Activated T-cell treated with anti-CD3 and anti-CD28 coated beads, Interleukin-2, amount 50 U/mL, for 4 hours (primary cell): ENCODE measurements at regions not wholly inside any gene's neighbourhood (a gene's known extent, or its start where the extent isn't known, plus 50 kb on each side); places are given as distances from the start of the nearest gene placed in this dataset.
A peak's percentile ranks its signal among the peaks of the same experiment; 100 is the strongest.

Source experiments
- ATAC-seq, 2 donors: fragments of 200-7000 bp; cut with Tn5 transposase; one replicate each; pipeline ENCODE4 v1.10.0; 2021
- DNase-seq: peaks from one replicate; pipeline ENCODE4 v3.0.0-alpha.2; 2020
- H3K27me3 Mint-ChIP-seq: one replicate; pipeline ENCODE4 v1.8.0; 2021; ENCODE audit warnings: low read depth, mixed read lengths
- H3K36me3 Mint-ChIP-seq: one replicate; pipeline ENCODE4 v1.8.0; 2022; ENCODE audit warnings: mixed read lengths; ENCODE audit not compliant: insufficient read depth
- H3K4me1 Mint-ChIP-seq: one replicate; pipeline ENCODE4 v1.8.0; 2021; ENCODE audit warnings: low read depth, mixed read lengths
- H3K4me3 Mint-ChIP-seq: one replicate; pipeline ENCODE4 v1.8.0; 2021; ENCODE audit warnings: mild to moderate bottlenecking, moderate library complexity, mixed read lengths
- H3K9me3 Mint-ChIP-seq: one replicate; pipeline ENCODE4 v1.8.0; 2021; ENCODE audit warnings: mixed read lengths

DNA sequence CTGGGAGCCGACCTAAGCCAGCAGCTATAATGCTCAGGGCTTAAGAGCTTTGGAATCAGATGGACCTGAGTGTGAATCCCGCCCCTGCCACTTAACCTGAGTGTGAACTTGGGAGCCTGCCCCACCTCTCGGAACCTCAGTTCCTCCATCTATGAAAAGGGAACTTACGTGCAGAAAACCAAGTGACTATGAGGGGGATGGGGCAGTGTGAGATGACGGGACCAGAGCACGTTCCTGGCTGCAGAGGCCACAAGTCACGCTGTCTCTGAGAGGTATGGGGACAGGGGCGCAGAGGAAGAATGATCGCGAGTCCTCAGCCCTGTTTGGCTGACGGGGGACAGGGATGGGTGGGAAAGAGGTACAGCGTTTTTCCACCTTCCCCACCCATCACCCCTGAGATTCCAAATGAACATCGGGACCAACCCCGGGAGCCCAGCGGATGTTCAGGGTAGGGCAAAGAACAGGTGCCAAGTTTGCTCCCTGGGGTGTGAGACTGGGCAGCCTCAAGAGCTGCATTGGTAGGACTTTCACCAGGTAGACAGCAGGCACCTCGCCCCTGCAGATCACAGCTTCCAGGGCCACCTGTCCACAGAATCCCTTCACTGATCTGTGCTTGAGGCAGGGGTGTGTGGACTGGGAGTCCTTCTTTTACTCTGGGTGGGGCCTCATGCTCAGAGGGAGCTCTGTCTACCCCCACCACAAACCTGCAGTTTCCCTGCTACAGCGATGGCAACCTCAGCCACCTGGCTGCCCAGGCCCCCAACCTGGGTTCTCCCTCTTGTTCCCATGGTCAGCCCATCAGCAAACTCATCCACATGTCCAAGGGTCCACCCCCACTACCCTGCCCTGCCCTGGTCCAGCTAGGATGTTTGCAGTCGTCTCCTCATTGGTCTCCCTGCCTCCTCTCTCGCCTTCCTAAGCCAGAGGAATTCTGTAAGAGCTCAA lies 85.8 kb downstream of the CEBPB start:
- DNase-seq (no peak), ATAC-seq (no peak)
- Mint-ChIP-seq H3K4me3 (no peak overlapping the region), H3K27me3 (peaks cover 7% of the 10 kb centered on the region), H3K9me3 (no peaks in the 10 kb centered on the region), H3K4me1 (no peaks in the 10 kb centered on the region), H3K36me3 (no peaks in the 10 kb centered on the region)

DNA sequence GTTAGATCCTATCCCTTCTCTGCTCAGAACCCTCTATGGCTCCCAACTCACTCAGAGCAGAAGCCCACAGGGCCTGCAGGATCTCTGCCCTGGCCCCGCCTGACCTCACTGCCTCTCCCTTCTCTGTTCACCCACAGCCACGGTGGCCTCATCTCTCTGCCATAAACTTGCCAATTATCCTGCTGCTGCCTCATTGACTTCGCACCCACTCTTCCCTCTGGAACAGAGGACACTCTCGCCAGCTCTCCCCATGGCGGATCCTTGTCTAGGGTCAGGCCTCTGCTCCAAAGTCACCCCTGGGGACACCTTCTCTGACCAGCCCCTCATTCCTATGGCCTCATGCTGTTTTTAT lies 86.4 kb downstream of the CEBPB start:
- no peak for ATAC-seq

DNA sequence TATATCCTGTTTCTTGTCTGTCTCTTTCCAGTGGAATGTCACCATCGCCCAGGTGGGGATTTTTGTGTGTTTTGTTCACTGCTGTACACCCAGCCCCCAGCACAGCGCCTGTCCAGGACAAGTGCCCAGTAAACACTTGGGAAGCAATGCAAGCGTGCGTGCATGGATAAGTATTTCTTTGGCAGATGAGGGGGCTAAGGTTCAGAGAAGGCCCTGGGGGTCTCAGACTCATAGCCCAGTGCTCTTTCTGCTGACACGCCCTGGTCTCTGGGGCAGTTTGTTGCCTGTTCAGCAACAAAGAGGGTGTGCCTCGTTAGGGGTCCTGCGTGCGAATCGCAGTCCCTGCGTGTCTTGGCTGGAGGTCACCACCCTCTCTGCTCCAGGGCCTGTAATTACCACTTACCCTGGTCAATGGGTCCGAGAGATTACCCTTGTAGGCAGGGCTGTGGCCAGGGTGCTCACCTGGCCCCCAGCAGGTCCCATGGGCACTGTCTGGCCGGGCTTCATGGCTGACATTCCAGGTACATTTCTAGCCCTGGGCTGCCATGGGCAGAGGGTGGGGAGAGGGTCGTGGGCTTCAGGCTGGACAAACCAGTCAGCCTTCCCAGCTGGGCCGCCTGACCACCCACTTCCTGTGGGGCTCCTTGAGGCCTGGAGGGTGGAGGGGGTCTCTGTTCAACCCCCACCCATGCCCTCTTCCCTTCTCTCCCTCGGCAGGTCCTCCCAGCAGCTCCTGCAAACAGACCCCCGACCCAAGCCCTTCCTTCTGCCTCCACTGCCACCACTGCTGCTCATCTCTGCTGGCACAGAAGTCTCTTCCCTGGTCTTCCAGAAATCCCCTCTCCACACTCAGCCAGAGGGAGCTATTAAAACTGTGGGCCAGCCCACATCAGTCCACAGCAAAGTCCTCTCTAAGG lies 87.1 kb downstream of the CEBPB start:
- DNase-seq (no peak), ATAC-seq (no peak)
- Mint-ChIP-seq H3K4me3 (no peak overlapping the region), H3K4me1 (no peaks in the 10 kb centered on the region), H3K9me3 (no peaks in the 10 kb centered on the region), H3K27me3 (peaks cover 8% of the 10 kb centered on the region), H3K36me3 (no peaks in the 10 kb centered on the region)

More for the DNA sequence above, 86.4 kb downstream of the CEBPB start:
- H3K36me3 Mint-ChIP-seq = no peaks in the 10 kb centered on the region
- H3K9me3 Mint-ChIP-seq = no peaks in the 10 kb centered on the region
- DNase-seq = no peak
- no peaks in the 10 kb centered on the region for H3K4me1 Mint-ChIP-seq
- peaks cover 4% of the 10 kb centered on the region for H3K27me3 Mint-ChIP-seq
- H3K4me3 Mint-ChIP-seq = no peak overlapping the region

DNA sequence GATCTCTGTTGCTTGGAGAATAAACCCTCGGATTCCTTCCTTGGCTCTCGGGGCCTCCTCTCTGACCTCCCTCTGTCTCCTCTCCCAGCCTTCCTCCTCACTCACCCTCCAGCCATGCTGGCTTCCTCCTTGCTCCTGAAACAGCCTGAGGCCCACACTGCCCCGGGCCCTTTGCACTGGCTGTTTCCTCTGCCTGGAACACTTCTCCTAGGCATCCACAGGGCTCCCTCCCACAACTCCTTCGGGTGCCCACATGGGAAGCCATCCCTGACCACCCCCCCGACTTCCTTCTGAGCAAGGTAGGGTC lies 87.7 kb downstream of the CEBPB start:
- Mint-ChIP-seq H3K27me3 (peaks cover 8% of the 10 kb centered on the region), H3K9me3 (no peaks in the 10 kb centered on the region), H3K36me3 (no peaks in the 10 kb centered on the region), H3K4me3 (no peak overlapping the region), H3K4me1 (peaks cover 2% of the 10 kb centered on the region)
- ATAC-seq = no peak
- DNase-seq = no peak

DNA sequence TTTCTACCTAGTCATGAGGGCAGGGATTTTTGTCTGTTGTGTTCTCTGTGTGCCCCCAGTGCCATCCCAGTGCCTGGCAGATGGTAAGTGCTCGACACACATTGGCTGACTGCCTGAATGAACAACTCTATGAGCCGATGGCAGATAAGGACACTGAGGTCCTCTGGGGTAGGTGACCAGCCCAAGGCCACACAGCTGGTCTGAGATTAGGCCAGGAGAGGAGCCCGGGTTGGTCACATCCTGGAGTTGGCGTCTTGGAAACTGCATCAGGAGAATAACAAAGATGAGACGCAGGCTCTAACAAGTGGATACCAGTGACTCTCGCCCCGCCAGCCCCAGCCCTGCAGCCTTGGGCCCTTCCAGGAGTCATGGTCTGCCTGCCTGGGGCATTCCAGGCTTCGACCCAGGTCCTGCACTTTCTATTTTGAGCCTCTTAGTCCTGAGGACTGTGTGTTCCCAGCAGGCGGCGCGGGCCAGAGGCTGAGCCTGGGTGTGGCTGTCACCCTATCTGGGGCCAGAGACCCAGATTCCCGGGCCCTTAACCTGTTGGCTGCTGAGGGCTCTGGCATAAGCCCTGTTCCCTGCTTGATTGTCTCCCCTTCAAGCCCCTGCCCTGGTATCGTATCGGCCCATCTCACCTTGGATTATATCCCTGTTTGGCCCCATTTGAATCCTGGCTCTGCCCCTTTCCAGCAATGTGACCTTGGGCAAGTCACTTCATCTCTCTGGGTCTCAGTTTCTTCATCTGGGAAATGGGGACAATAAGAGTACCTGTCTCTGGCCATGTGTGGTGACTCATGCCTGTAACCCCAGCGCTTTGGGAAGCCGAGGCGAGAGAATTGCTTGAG lies 88.3 kb downstream of the CEBPB start:
- DNase-seq = no peak
- Mint-ChIP-seq H3K4me3 (no peak overlapping the region), H3K9me3 (no peaks in the 10 kb centered on the region), H3K4me1 (peaks cover 2% of the 10 kb centered on the region), H3K27me3 (peaks cover 8% of the 10 kb centered on the region), H3K36me3 (no peaks in the 10 kb centered on the region)
- no peak for ATAC-seq

DNA sequence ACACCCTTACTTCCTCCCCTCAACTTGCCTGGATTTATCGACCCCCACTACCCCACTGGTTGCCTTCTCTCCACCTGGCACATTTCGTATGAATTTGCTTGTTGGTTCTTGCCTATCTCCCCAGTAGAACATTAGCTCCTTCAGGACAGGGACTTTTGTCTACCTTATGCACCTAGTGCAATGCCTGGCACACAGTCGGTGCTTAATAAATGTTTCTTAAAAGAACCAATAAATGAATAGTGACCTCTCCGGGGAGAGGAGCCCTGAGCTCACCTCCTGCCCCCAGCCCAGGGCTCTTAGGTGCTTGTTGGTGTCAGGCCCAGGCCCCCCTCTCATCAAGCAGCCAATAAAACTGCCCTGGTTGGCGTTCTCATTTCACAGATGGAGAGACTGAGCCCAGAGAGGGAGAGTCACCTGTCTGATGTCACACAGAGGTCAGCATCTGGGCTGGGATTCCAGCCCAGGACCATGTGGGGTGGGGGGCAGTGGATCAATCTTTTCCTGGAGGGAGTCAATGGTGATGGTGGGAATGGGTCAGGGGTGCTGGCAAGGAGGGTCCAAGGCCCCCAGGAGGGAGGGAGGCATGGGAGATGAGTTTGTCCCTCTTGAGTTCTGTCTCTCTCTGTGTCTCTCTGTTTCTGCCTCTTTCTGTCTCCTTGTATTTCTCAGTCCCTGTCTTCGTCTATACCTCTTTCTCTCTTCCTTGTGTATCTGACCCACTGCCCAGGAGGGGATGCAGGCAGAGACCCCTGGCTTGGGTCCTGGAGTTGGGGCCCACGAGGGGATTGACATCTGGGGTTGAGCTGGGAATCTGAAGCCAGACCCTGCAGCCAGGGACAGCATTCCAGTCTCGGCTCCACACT lies 89.6 kb downstream of the CEBPB start:
- Mint-ChIP-seq H3K4me1 (peaks cover 5% of the 10 kb centered on the region), H3K27me3 (peaks cover 11% of the 10 kb centered on the region), H3K4me3 (no peak overlapping the region), H3K36me3 (no peaks in the 10 kb centered on the region), H3K9me3 (no peaks in the 10 kb centered on the region)
- ATAC-seq (no peak), DNase-seq (no peak)

DNA sequence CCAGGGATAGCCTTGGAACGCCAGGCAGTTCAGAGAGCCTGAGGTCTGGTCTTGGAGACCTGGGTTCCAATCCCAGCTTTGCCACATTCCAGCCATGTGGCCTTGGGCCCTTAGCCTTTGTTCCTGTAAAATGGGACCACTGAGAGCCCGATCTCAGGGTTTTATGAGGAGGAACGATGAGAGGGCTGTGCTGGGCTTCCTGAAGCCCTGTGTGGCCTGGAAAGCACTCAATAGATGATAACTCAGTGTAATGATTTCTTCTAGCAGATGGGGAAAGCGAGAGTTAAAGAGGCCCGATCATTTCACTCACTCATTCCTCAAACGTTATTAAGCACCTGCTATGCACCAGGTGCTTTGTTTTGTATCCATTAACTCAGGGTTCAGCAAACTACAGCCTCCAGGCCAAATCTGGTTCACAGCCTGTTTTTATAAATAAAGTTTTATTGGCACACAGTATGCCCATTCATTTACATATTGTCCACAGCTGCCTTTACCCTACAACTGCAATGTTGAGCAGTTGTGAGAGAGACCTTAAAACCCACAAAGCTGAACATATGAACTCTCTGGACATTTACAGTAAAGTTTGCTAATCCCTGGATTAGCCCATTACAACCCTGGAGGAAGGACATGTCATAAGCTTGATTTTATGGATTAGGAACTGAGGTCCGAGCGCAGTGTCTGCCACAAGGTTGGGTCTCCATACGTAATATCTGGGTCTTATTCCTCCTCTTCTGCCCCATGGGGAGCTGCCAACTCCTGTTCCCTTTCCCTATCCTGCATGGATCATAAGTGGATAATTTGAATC lies 90.4 kb downstream of the CEBPB start:
- no peak overlapping the region for H3K4me3 Mint-ChIP-seq
- DNase-seq (no peak), ATAC-seq (no peak)
- H3K36me3 Mint-ChIP-seq = no peaks in the 10 kb centered on the region
- no peaks in the 10 kb centered on the region for H3K9me3 Mint-ChIP-seq
- H3K27me3 Mint-ChIP-seq = peaks cover 11% of the 10 kb centered on the region
- H3K4me1 Mint-ChIP-seq = peaks cover 10% of the 10 kb centered on the region

DNA sequence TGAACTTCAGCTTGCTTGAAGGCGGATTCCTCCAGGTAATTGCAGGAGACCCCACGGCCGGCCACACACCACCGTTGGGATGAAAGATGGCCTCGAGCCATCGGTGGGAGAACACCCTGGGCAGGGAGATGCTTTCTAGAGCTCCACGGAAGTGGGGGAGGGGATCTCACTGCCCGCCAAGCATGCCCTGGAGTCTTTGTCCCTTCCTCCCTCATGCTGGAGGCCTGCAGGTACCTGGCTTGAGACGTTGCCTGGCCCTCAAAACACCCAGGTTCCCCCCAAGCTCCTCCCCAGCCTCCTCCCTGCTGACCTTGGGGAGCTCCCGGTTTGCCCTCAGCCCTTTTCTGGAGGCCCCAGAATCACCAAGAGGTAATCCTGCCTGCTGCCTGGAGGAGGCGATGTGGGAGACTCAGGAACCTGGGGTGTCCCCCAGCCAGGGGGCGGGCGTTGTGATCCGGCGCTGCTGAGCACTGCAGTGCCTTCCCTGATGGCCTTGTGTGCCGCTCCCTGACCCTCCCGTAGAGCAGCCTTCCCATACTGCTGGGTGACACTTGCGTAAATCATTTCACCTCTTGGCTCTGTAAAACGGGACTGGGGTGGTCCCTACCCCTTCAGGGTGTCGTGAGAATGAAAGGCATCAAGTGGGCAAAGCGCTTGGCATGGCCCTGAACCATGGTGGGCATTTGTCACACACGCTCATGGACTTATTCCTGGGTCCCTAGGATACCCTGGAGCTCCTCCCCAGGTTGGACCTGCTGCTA lies 91.4 kb downstream of the CEBPB start:
- Mint-ChIP-seq H3K4me3 (no peak overlapping the region), H3K4me1 (peaks cover 13% of the 10 kb centered on the region), H3K36me3 (no peaks in the 10 kb centered on the region), H3K9me3 (no peaks in the 10 kb centered on the region), H3K27me3 (peaks cover 9% of the 10 kb centered on the region)
- no peak for DNase-seq
- ATAC-seq = no peak

DNA sequence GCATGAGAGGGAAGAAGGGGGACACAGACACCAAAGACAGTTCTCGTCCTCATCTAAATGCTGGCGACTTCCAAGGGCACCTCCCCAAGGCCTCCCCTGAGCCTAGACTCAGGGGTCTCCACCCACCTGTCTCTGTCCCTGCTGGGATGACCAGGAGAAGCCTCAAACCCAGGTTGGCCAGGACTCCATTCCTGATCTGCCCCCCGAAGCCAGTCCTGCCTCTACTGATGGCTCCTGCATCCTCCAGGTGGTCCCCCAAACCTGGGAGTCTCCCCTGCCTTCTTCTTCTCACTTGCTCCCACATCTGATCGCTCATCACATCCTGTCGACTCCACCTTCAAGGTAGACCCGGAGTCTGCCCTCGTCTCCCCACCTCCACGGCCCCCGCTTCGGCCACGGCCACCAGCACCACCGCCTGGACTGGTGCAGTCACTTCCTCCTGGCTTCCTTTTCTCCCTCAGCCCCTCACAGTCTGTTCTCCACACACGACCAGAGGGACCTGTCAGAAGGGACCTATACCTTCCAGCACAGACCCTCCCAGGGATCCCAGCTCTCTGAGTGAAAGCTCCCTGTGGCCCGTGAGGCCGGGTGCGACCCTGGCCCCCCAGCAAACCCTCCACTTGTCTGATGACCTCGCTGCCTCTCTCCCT lies 92.1 kb downstream of the CEBPB start:
- no peaks in the 10 kb centered on the region for H3K9me3 Mint-ChIP-seq
- no peak overlapping the region for H3K4me3 Mint-ChIP-seq
- H3K36me3 Mint-ChIP-seq = no peaks in the 10 kb centered on the region
- DNase-seq = no peak
- peaks cover 13% of the 10 kb centered on the region for H3K4me1 Mint-ChIP-seq
- ATAC-seq = no peak
- peaks cover 7% of the 10 kb centered on the region for H3K27me3 Mint-ChIP-seq

DNA sequence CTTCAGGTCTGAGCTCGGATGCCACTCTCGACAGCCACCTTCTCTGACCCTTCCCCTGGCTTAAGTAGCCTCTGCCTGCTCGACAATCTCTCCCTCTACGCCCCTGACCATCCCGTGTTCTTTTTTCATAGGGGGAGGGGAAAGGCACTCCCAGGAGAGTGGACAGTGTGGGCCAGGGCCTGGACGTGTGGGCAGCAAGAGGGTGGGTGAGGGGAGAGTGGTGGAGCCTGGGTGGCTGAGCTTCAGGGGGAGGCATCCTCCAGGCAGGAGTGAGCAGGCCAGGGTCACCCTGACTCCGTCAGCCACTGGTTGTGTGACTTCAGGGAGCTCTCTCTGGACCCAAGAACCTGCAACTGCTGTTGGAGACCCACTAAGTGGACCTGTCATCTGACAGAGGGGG lies 92.7 kb downstream of the CEBPB start:
- no peak for DNase-seq
- Mint-ChIP-seq H3K27me3 (peaks cover 7% of the 10 kb centered on the region), H3K36me3 (no peaks in the 10 kb centered on the region), H3K4me3 (no peak overlapping the region), H3K4me1 (peaks cover 13% of the 10 kb centered on the region), H3K9me3 (no peaks in the 10 kb centered on the region)
- no peak for ATAC-seq

DNA sequence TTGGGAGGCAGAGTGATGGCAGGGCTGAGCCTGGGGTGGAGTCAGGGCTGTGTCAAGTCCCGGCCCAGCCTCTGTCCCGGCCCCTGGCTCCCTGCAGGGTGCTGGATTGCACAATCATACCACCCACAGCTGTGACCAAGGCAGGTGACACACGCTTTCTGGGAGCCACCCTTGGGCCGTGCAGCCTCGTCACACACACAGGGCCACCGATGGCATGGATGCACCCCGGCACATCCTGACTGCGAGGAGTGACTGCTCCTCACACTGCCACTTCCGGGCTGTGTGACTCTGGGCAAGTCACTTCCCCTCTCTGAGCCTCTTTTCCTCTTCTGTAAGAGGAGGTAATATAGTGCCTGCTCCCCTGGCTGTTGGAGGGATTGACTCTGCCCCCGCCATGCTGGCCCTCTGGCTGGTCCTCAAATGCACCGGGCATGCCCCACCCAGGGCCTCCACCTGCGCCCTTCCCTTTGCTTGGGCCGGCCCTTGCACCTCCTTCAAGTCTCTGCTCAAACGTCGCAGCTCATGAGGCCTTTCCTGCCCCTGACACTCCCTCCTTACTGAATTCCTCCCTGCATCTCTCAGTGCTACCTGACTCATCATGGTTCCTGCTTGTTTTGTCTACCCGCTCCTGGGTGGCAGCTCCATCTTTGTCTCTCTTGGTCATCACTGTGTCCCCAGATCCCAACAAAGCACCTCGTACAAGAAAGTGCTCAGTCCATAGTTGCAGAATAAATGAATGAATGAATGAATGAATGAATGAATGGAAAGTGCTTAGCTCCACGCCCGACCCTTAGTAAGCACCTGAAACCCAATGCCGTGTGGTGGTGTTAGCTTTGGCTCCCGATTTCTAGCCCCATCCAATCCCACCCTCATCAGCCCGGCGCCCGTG lies 93.5 kb downstream of the CEBPB start:
- ATAC-seq (peak; percentile 36 to 42), DNase-seq (no peak)
- Mint-ChIP-seq H3K9me3 (no peaks in the 10 kb centered on the region), H3K27me3 (peaks cover 11% of the 10 kb centered on the region), H3K4me1 (peaks cover 13% of the 10 kb centered on the region), H3K36me3 (no peaks in the 10 kb centered on the region), H3K4me3 (no peak overlapping the region)
